Hepatic stellate cell (primary cell): ENCODE measurements at regions not wholly inside any gene's neighbourhood (a gene's known extent, or its start where the extent isn't known, plus 50 kb on each side); places are given as distances from the start of the nearest gene placed in this dataset.

Experiments used
- DNase-seq: peaks from one replicate; pipeline ENCODE4 v3.0.0; 2011; ENCODE audit warnings: low spot score

GRCh38 chr15:67992411-67992810 lies 61.7 kb upstream of the PIAS1 start:
- no peak for DNase-seq

DNA sequence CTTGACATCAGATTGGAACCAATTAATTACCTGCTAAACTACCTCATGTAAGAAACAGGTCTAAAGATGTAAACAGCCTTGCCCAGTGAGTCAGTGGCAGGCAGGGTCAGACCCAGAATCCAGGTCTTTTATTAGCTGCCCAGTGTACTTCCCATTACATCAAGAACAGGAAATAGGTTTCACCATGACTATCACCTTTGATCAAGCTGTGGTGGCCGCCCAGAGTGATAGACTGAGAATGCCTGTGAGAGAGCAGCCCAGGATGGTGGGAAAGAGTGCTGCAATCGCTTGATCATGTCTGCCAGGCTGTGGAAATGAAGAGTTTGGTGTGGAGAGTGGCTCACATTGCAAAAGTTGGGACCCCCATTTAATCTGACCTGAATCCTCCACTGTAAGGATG lies 61.3 kb upstream of the PIAS1 start:
- DNase-seq = no peak

DNA sequence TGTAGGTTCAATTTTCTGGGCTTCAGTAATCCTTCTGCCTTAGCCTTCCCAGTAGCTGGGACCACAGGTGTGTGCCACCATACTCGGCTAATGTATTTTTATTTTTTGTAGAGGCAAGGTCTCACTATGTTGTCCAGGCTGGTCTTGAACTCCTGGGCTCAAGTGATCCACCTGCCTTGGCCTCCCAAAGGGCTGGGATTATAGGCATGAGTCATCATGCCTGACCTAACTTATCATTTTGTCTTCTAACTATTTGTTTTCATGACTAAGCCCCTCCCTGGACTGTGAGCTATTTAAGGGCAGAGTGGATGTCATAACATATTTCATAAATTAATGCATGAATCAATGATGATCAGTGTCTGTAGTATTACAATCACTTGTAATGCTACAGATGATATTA lies 56.1 kb upstream of the PIAS1 start:
- no peak for DNase-seq

DNA sequence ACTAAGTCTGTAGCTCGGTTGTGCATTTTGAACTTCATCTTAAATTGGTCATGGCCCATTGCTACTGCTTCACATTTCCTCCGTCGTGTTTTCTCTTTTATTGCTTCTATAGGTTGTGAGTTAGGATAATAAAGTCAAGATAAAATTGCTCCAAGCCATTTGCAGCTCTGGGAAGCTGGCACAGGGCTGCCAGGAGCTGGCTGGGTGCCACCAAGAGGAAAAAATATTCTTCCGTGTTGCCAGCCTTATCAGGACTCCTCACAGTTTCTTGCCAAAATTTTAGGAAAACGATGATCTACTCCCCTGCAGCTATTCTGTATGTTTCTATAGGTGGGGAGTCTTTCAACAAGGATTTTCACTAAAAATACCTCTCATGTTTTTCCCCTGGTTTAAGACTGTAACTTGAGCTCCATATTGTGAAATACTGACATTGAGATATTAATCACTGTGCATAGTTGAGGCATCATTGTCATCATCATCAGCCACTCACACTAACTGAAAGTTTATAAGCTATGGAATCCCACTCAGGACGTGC lies 55.4 kb upstream of the PIAS1 start:
- DNase-seq = no peak

DNA sequence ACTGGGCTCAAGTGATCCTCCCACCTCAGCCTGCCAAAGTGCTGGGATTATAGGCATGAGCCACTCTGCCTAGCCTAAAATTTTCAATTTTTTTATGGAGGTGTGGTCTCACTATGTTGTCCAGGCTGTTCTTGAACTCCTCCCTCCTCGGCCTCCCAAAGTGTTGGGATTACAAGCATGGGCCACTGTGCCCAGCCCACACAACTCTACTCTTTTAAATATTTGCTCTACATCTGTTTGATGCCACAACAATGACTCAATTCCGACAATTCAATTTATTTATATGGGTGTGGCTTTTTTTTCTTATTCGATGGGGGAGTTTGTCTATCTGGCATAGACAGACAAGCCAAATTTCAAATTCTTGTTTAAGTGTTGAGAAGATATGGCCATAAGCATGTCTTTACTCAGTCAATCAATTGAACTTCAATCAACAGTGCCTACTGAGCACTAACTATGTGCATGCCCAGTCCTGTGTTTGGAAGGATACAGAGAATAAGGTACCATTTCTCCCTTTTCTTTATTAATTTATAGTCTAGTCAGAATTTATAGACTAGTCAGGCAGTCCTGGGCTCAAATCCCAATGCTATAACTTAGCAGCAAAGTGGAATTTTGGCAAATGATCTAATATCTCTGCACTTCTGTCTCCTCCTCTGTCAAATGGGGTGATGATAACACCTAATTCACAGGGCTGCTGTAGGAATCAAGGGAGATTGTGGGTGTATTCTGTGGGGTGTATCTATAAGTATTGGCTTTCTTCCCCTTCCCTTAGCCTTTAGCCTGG lies 54.6 kb upstream of the PIAS1 start:
- no peak for DNase-seq

DNA sequence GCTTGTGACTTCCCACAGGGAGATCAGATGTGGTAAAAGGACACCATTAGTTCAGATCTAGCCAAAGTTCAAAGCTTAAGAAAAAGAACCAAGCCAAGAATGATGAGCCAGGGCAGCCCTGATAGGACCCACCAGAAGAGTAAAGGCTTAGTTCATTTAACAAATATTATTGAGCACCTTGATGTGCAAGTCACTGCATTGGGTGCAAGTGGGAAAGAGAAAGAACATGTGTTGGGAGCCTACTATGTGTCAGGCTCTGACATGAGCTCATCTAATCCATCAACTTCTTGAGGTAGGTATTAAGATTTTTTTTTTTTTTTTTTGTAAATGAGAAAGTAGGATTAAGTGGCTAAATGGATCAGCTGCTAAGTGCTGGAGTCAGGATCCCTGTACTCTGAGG lies 53.4 kb upstream of the PIAS1 start:
- DNase-seq = no peak

DNA sequence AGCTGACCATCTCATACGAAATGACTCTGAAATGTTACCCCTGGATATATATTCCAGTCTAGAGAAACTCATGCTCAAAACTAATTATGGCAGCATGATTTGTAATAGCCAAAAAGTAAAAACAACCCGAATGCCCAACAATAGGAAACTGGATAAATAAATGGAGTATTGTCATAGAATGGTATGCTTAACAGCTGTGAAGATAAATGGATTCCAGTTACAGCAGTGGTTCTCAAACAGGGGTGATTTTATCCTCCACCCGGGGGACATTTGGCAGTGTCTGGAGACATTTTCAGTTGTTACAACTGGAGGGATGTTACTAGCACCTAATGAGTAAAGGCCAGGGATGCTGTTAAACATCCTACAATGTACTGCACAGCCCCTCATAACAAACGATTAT lies 52.3 kb upstream of the PIAS1 start:
- DNase-seq = no peak

DNA sequence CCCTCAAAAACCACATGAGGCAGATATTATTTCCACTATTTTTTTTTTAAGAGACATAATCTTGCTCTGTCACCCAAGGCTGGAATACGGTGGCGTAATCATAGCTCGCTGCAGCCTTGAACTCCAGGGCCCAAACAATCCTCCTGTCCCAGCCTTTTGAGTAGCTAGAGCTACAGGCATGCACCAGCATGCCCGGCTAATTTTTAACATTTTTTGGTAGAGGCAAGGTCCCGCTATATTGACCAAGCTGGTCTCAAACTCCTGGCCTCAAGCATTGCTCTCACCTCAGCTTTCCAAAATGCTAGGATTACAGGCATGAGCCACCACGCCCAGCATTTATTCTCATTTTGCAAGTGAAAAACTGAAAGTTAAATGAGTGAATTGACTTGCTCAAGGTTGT lies 50.8 kb upstream of the PIAS1 start:
- DNase-seq = no peak
